H1 (cell line): ENCODE measurements at regions not wholly inside any gene's neighbourhood (a gene's known extent, or its start where the extent isn't known, plus 50 kb on each side); places are given as distances from the start of the nearest gene placed in this dataset.

ENCODE experiments used
- CHD7 ChIP-seq: fragments of 300-600 bp; sonication (generic); IDR thresholded peaks from 2 replicates; pipeline ENCODE4 v1.7.1; 2012; ENCODE audit warnings: low read length, moderate library complexity, mild to moderate bottlenecking, inconsistent platforms; ENCODE audit not compliant: insufficient replicate concordance
- SRF ChIP-seq: IDR thresholded peaks from 2 replicates; pipeline ENCODE4 v1.6.1; 2011; ENCODE audit warnings: mild to moderate bottlenecking, low read depth, low read length, moderate library complexity

GRCh38 chr4:132759199-132759780 is 389.8 kb upstream of the PCDH10 start (continued):
- TF ChIP-seq CHD7: no peak
- TF ChIP-seq SRF: no peak
